ENCODE measurements at regions not wholly inside any gene's neighbourhood (a gene's known extent, or its start where the extent isn't known, plus 50 kb on each side); places are given as distances from the start of the nearest gene placed in this dataset.

DNA sequence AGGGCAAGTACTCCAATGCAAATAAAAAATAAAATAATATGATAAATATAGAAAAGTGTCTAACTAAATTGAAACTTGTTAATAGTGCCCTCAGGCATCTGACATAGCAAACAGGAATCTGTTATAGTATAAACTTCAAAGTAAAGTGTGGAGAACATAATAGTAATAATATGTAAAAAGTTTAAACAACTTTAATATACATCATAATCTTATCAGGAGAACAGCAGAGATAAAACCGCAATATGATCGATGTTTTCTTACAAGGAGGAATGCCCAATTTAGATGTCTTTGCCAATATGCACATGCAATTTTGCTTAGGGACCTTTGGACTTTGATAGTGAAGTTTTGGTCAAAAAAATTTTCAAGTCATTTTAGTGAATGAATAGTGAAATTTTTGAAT lies 514.8 kb upstream of the IMPG1 start:
- TF ChIP-seq, protein P1, sequence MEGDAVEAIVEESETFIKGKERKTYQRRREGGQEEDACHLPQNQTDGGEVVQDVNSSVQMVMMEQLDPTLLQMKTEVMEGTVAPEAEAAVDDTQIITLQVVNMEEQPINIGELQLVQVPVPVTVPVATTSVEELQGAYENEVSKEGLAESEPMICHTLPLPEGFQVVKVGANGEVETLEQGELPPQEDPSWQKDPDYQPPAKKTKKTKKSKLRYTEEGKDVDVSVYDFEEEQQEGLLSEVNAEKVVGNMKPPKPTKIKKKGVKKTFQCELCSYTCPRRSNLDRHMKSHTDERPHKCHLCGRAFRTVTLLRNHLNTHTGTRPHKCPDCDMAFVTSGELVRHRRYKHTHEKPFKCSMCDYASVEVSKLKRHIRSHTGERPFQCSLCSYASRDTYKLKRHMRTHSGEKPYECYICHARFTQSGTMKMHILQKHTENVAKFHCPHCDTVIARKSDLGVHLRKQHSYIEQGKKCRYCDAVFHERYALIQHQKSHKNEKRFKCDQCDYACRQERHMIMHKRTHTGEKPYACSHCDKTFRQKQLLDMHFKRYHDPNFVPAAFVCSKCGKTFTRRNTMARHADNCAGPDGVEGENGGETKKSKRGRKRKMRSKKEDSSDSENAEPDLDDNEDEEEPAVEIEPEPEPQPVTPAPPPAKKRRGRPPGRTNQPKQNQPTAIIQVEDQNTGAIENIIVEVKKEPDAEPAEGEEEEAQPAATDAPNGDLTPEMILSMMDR (IDR thresholded peaks at IDR 0.05 in 4 of 5, conservative IDR thresholded peaks at IDR 0.05 in 1 of 5) = no peak
- no peak for TF ChIP-seq POLR2A (IDR thresholded peaks at IDR 0.05)

All from gastrocnemius medialis (tissue), 4 donors.